AG04449 (cell line): ENCODE measurements at regions not wholly inside any gene's neighbourhood (a gene's known extent, or its start where the extent isn't known, plus 50 kb on each side); places are given as distances from the start of the nearest gene placed in this dataset.

Source experiments
- CTCF ChIA-PET: fragments of 350-600 bp; formaldehyde crosslinking; extraction: SDS; loops from one replicate; lab custom pipeline; 2021; ENCODE audit warnings: antibody characterized with exemption; lab: Yijun Ruan, JAX
- POLR2A ChIA-PET: fragments of 400-600, 350-600 bp; formaldehyde crosslinking; extraction: SDS; loops from one replicate; lab custom pipeline; 2020; ENCODE audit warnings: antibody characterized with exemption, inconsistent platforms; lab: Yijun Ruan, JAX
- DNase-seq: peaks from one replicate; pipeline ENCODE4 v3.0.0-alpha.2; 2010; ENCODE audit warnings: low read depth, low spot score
- H3K4me3 ChIP-seq: 2 replicates; pipeline ENCODE4 v1.5.1; 2011; ENCODE audit warnings: low read depth, mild to moderate bottlenecking, control low read depth, low read length
- CTCF ChIP-seq: IDR thresholded peaks from one replicate; pipeline ENCODE4 v1.5.1; 2011; ENCODE audit warnings: mild to moderate bottlenecking, moderate library complexity, low read length, control low read depth, inconsistent platforms; ENCODE audit not compliant: insufficient read depth; ENCODE audit errors: missing control alignments

- ChIA-PET CTCF (no interaction called here), POLR2A (no interaction called here)
- TF ChIP-seq CTCF: no peak
- no peak for DNase-seq
- H3K4me3 ChIP-seq: no peak overlapping the region
Observed at GRCh38 chr5:156273325-156273724, 53.6 kb upstream of the SGCD start.

- H3K4me3 ChIP-seq: no peak overlapping the region
- TF ChIP-seq CTCF: no peak
- ChIA-PET CTCF (no interaction called here), POLR2A (no interaction called here)
- no peak for DNase-seq
Observed at GRCh38 chr5:156274453-156274852, 52.5 kb upstream of the SGCD start.
